Testis (tissue), 2 donors: ENCODE measurements at regions not wholly inside any gene's neighbourhood (a gene's known extent, or its start where the extent isn't known, plus 50 kb on each side); places are given as distances from the start of the nearest gene placed in this dataset.
A peak's percentile ranks its signal among the peaks of the same experiment; 100 is the strongest.
"Not testable (repeated sequence)": the region's sequence is repeated elsewhere in the genome, so short reads cannot be mapped to it uniquely, and the experiment has no call there.

Experiments used
- DNase-seq: peaks from one replicate; pipeline ENCODE4 v3.0.0-alpha.2; 2019
- H3K27ac ChIP-seq, 2 donors: fragments of 200-600 bp; sonication (generic); one replicate each; pipeline ENCODE4 v1.5.1; 2019
- H3K27me3 ChIP-seq: fragments of 200-600 bp; sonication (generic); one replicate; pipeline ENCODE4 v1.5.1; 2019
- H3K36me3 ChIP-seq: fragments of 200-600 bp; sonication (generic); one replicate; pipeline ENCODE4 v1.5.1; 2017; ENCODE audit warnings: low read depth; ENCODE audit errors: missing control alignments
- H3K4me1 ChIP-seq: fragments of 200-600 bp; sonication (generic); one replicate; pipeline ENCODE4 v1.5.1; 2019
- H3K4me3 ChIP-seq, 2 donors: fragments of 200-600 bp; sonication (generic); one replicate each; pipeline ENCODE4 v1.5.1; 2017 to 2019
- H3K9me3 ChIP-seq: fragments of 200-600 bp; sonication (generic); one replicate; pipeline ENCODE4 v1.5.1; 2017
- POLR2A ChIP-seq: fragments of 450-650 bp; IDR thresholded peaks from one replicate; pipeline ENCODE4 v1.6.1; 2017; ENCODE audit warnings: antibody characterized with exemption, mild to moderate bottlenecking, moderate library complexity
- WGBS, 2 donors: methylation state at CpG; one replicate each; pipeline ENCODE4 v1.1.5; 2018; 5-methylcytosine and 5-hydroxymethylcytosine counted together
- intact Hi-C: fragments of 100-400 bp; cut with DNase I; formaldehyde crosslinking; loops from one replicate; pipeline ENCODE4 v1.15.1; 2023; ENCODE audit warnings: low total_unique reads
- TF ChIP-seq, protein P1 (sequence below), 3 experiments: fragments of 450-650 bp in 2 of 3; fragments of 200-600 bp in 1 of 3; sonication (generic) in 1 of 3; IDR thresholded peaks; one replicate each; pipeline ENCODE4 v1.5.1; 2016 to 2019; ENCODE audit warnings: antibody characterized with exemption in 3 of 3, mild to moderate bottlenecking in 2 of 3, moderate library complexity in 1 of 3

GRCh38 chr17:52451294-52451861 lies 292.9 kb upstream of the CA10 start:
- no peak for DNase-seq
- H3K9me3 ChIP-seq = no peaks in the 10 kb centered on the region
- no peaks in the 10 kb centered on the region for H3K36me3 ChIP-seq
- no peaks in the 10 kb centered on the region for H3K27me3 ChIP-seq
- H3K27ac ChIP-seq = no peak overlapping the region
- intact Hi-C loops = no loop called here
- H3K4me1 ChIP-seq = no peaks in the 10 kb centered on the region
- TF ChIP-seq, protein P1, sequence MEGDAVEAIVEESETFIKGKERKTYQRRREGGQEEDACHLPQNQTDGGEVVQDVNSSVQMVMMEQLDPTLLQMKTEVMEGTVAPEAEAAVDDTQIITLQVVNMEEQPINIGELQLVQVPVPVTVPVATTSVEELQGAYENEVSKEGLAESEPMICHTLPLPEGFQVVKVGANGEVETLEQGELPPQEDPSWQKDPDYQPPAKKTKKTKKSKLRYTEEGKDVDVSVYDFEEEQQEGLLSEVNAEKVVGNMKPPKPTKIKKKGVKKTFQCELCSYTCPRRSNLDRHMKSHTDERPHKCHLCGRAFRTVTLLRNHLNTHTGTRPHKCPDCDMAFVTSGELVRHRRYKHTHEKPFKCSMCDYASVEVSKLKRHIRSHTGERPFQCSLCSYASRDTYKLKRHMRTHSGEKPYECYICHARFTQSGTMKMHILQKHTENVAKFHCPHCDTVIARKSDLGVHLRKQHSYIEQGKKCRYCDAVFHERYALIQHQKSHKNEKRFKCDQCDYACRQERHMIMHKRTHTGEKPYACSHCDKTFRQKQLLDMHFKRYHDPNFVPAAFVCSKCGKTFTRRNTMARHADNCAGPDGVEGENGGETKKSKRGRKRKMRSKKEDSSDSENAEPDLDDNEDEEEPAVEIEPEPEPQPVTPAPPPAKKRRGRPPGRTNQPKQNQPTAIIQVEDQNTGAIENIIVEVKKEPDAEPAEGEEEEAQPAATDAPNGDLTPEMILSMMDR (IDR thresholded peaks at IDR 0.05) = no peak
- TF ChIP-seq POLR2A = no peak
- no peak overlapping the region for H3K4me3 ChIP-seq

- intact Hi-C loops = no loop called here
- H3K9me3 ChIP-seq = no peaks in the 10 kb centered on the region
- no peaks in the 10 kb centered on the region for H3K27me3 ChIP-seq
- H3K4me1 ChIP-seq = no peaks in the 10 kb centered on the region
- DNase-seq = no peak
- TF ChIP-seq, protein P1 (IDR thresholded peaks at IDR 0.05) = no peak
- TF ChIP-seq POLR2A = no peak
- 94% methylated on average over 2 of the region's 2 CpGs for WGBS, 2 donors
- H3K36me3 ChIP-seq = no peaks in the 10 kb centered on the region
- H3K27ac ChIP-seq = no peak overlapping the region
- no peak overlapping the region for H3K4me3 ChIP-seq
Measured at GRCh38 chr17:52442350-52442749, 283.8 kb upstream of the CA10 start.

- 85 to 94% methylated on average over 2 of the region's 2 CpGs for whole genome bisulfite sequencing, 2 donors
- TF ChIP-seq, protein P1 (IDR thresholded peaks at IDR 0.05) = no peak
- no peak for TF ChIP-seq POLR2A
- H3K27ac ChIP-seq = no peak overlapping the region
- intact Hi-C loops = no loop called here
- no peak overlapping the region for H3K4me3 ChIP-seq
- H3K27me3 ChIP-seq = no peaks in the 10 kb centered on the region
- no peak for DNase-seq
- H3K36me3 ChIP-seq = no peaks in the 10 kb centered on the region
- no peaks in the 10 kb centered on the region for H3K9me3 ChIP-seq
- no peaks in the 10 kb centered on the region for H3K4me1 ChIP-seq
Measured at GRCh38 chr17:52420555-52421078, 262.1 kb upstream of the CA10 start.

DNA sequence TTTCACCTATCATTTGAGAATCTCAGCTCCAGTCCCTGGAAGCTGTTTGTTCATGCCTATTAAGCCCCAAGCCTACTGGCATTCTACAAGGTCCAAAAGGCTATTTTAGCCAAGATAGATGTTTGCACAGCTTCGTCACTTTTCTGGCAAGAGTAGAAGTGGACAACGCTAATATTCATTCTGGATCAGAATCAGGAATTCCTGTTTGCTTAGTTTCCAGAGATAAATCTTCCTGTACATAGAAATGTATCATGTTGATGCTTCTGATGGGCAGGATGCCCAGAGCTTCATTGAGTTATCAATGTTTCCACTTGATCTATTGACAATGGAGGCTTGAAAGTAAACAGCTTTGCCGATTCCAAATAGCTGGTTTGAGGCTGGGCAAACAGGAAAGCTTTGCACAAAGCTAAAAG lies 260.7 kb upstream of the CA10 start:
- 32 to 47% methylated on average over 3 of the region's 3 CpGs for WGBS, 2 donors
- no peak overlapping the region for H3K27ac ChIP-seq
- TF ChIP-seq POLR2A = no peak
- TF ChIP-seq, protein P1 (IDR thresholded peaks at IDR 0.05) = no peak

GRCh38 chr17:52410781-52411180 lies 252.3 kb upstream of the CA10 start:
- DNase-seq = no peak
- H3K4me1 ChIP-seq = no peaks in the 10 kb centered on the region
- H3K9me3 ChIP-seq = no peaks in the 10 kb centered on the region
- TF ChIP-seq, protein P1 (IDR thresholded peaks at IDR 0.05) = no peak
- no peak for TF ChIP-seq POLR2A
- no peak overlapping the region for H3K4me3 ChIP-seq
- no peak overlapping the region for H3K27ac ChIP-seq
- 49 to 53% methylated on average over 1 of the region's 1 CpG for WGBS, 2 donors
- intact Hi-C loops = no loop called here
- H3K36me3 ChIP-seq = no peaks in the 10 kb centered on the region
- no peaks in the 10 kb centered on the region for H3K27me3 ChIP-seq

More for the DNA sequence above, 260.7 kb upstream of the CA10 start:
- H3K4me3 ChIP-seq = no peak overlapping the region
- intact Hi-C loops = no loop called here
- DNase-seq = peak; percentile 24
- no peaks in the 10 kb centered on the region for H3K36me3 ChIP-seq
- no peaks in the 10 kb centered on the region for H3K9me3 ChIP-seq
- H3K27me3 ChIP-seq = no peaks in the 10 kb centered on the region
- H3K4me1 ChIP-seq = no peaks in the 10 kb centered on the region

- H3K27me3 ChIP-seq, intact Hi-C loops, H3K36me3 ChIP-seq, DNase-seq, H3K27ac ChIP-seq, H3K9me3 ChIP-seq, H3K4me3 ChIP-seq, H3K4me1 ChIP-seq: not testable (repeated sequence)
- WGBS, 2 donors = 59 to 90% methylated on average over 8 to 15 of the region's 15 CpGs
Measured at GRCh38 chr17:52409222-52409621, 250.7 kb upstream of the CA10 start.
